NT2/D1 (cell line): ENCODE measurements at regions not wholly inside any gene's neighbourhood (a gene's known extent, or its start where the extent isn't known, plus 50 kb on each side); places are given as distances from the start of the nearest gene placed in this dataset.

Experiments used
- YY1 ChIP-seq: IDR thresholded peaks from 2 replicates; pipeline ENCODE4 v1.6.1; 2011; ENCODE audit not compliant: insufficient read length, insufficient read depth
- ZNF274 ChIP-seq: IDR thresholded peaks from 2 replicates; pipeline ENCODE4 v1.6.1; 2011; ENCODE audit warnings: mild to moderate bottlenecking, low read depth, low read length

DNA sequence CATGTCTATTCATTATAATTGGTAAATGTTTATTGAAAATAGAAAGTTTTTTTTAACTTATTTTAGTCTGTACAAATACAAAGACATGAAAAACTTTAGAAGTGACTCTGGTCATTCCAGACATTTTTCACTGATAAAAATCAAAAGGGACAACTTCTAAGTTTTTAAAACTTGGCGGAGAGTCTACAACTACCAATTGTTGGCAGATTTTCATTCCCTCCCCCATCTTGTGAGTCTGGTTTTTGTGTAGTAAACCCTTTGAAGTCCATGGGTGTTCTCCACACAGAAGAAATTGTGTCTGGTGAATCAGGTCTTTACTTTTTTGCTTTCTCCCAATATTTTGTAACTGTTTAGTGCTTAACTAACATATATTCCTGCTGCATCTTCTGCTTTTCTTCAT is 336.5 kb downstream of the PDGFC start:
- no peak for TF ChIP-seq YY1
- TF ChIP-seq ZNF274: no peak
